ENCODE measurements at regions not wholly inside any gene's neighbourhood (a gene's known extent, or its start where the extent isn't known, plus 50 kb on each side); places are given as distances from the start of the nearest gene placed in this dataset.

- Histone ChIP-seq H3K27ac (ENCODE audit: low read depth, low read length) (peak overlapping the region; percentile 57; the same call in 1 of the 2 replicates), H3K4me2 (ENCODE audit: low read length) (peak overlapping the region; percentile 64), H2AFZ (ENCODE audit: low read depth, low read length, poor library complexity, severe bottlenecking) (peak overlapping the region; percentile 97), H3K36me3 (ENCODE audit: control insufficient read depth in 1 of 2, insufficient read depth in 2 of 2, low read length in 2 of 2) (no peaks in the 10 kb centered on the region), H3K27me3 (ENCODE audit: insufficient read depth, low read length) (no peaks in the 10 kb centered on the region), H3K9me2 (ENCODE audit: insufficient read depth) (no peaks in the 10 kb centered on the region; the same call in 1 of the 2 replicates), H3K9me3 (ENCODE audit: control insufficient read depth in 1 of 2, insufficient read depth in 1 of 2, low read depth in 1 of 2, low read length in 2 of 2) (no peaks in the 10 kb centered on the region; a peak in 1 of 4 replicates), H3K79me2 (ENCODE audit: insufficient read depth, low read length) (no peaks in the 10 kb centered on the region), H3K4me1 (ENCODE audit: control insufficient read depth in 1 of 2, insufficient read depth in 2 of 2, low read length in 2 of 2) (peaks cover 11 to 22% of the 10 kb centered on the region in 2 experiments), H3K4me3 (replicated peaks in 1 of 2; ENCODE audit: low read depth in 1 of 2, low read length in 2 of 2) (peak overlapping the region; percentile 4 to 42), H4K20me1 (ENCODE audit: insufficient read depth) (no peaks in the 10 kb centered on the region), H3K9ac (ENCODE audit: low read length) (peak overlapping the region; percentile 31)
- TF ChIP-seq ZNF274 (IDR thresholded peaks at IDR 0.05; ENCODE audit: low read depth, low read length) (no peak), YY1 (IDR thresholded peaks at IDR 0.05; ENCODE audit: extremely low read depth, insufficient replicate concordance, low read depth, low read length) (no peak), CEBPB (IDR thresholded peaks at IDR 0.05; ENCODE audit: low read depth) (peak; percentile 92), POLR2A (IDR thresholded peaks at IDR 0.05; ENCODE audit: borderline replicate concordance, extremely low read depth, insufficient read depth, insufficient read length) (no peak), JUND (IDR thresholded peaks at IDR 0.05) (peak; percentile 96), ELF1 (IDR thresholded peaks at IDR 0.05; ENCODE audit: borderline replicate concordance, low read depth) (no peak), ZFX (IDR thresholded peaks at IDR 0.05) (no peak), TCF7L2 (IDR thresholded peaks at IDR 0.05; ENCODE audit: borderline replicate concordance, extremely low read depth, insufficient read depth, insufficient read length) (no peak), SRF (IDR thresholded peaks at IDR 0.05; ENCODE audit: low read depth) (peak; percentile 58; the same call in 1 of the 2 replicates), EGR1 (IDR thresholded peaks at IDR 0.05; ENCODE audit: low read depth) (peak; percentile 41; the same call in 1 of the 2 replicates), FOSL1 (IDR thresholded peaks at IDR 0.05; ENCODE audit: low read depth) (peak; percentile 97), SP1 (IDR thresholded peaks at IDR 0.05; ENCODE audit: low read depth) (peak; percentile 86), EZH2phosphoT487 (IDR thresholded peaks at IDR 0.05; ENCODE audit: borderline replicate concordance) (no peak), CBX3 (IDR thresholded peaks at IDR 0.05; ENCODE audit: low read depth) (peak; percentile 84; the same call in 1 of the 2 replicates), POLR2AphosphoS5 (IDR thresholded peaks at IDR 0.05; ENCODE audit: low read depth, low read length) (peak; percentile 21; the same call in 1 of the 2 replicates), MAX (IDR thresholded peaks at IDR 0.05) (peak; percentile 38), SIN3A (IDR thresholded peaks at IDR 0.05; ENCODE audit: low read depth) (peak; percentile 46; the same call in 1 of the 2 replicates)
- TF ChIP-seq, protein P1, sequence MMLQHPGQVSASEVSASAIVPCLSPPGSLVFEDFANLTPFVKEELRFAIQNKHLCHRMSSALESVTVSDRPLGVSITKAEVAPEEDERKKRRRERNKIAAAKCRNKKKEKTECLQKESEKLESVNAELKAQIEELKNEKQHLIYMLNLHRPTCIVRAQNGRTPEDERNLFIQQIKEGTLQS (IDR thresholded peaks at IDR 0.05): peak; percentile 76
- TF ChIP-seq, protein P2, sequence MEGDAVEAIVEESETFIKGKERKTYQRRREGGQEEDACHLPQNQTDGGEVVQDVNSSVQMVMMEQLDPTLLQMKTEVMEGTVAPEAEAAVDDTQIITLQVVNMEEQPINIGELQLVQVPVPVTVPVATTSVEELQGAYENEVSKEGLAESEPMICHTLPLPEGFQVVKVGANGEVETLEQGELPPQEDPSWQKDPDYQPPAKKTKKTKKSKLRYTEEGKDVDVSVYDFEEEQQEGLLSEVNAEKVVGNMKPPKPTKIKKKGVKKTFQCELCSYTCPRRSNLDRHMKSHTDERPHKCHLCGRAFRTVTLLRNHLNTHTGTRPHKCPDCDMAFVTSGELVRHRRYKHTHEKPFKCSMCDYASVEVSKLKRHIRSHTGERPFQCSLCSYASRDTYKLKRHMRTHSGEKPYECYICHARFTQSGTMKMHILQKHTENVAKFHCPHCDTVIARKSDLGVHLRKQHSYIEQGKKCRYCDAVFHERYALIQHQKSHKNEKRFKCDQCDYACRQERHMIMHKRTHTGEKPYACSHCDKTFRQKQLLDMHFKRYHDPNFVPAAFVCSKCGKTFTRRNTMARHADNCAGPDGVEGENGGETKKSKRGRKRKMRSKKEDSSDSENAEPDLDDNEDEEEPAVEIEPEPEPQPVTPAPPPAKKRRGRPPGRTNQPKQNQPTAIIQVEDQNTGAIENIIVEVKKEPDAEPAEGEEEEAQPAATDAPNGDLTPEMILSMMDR (IDR thresholded peaks at IDR 0.05 in 2 of 3, conservative IDR thresholded peaks at IDR 0.05 in 1 of 3; ENCODE audit: borderline replicate concordance in 1 of 3, insufficient read depth in 1 of 3, low read depth in 2 of 3, low read length in 2 of 3): no peak
- TF ChIP-seq, protein P3, sequence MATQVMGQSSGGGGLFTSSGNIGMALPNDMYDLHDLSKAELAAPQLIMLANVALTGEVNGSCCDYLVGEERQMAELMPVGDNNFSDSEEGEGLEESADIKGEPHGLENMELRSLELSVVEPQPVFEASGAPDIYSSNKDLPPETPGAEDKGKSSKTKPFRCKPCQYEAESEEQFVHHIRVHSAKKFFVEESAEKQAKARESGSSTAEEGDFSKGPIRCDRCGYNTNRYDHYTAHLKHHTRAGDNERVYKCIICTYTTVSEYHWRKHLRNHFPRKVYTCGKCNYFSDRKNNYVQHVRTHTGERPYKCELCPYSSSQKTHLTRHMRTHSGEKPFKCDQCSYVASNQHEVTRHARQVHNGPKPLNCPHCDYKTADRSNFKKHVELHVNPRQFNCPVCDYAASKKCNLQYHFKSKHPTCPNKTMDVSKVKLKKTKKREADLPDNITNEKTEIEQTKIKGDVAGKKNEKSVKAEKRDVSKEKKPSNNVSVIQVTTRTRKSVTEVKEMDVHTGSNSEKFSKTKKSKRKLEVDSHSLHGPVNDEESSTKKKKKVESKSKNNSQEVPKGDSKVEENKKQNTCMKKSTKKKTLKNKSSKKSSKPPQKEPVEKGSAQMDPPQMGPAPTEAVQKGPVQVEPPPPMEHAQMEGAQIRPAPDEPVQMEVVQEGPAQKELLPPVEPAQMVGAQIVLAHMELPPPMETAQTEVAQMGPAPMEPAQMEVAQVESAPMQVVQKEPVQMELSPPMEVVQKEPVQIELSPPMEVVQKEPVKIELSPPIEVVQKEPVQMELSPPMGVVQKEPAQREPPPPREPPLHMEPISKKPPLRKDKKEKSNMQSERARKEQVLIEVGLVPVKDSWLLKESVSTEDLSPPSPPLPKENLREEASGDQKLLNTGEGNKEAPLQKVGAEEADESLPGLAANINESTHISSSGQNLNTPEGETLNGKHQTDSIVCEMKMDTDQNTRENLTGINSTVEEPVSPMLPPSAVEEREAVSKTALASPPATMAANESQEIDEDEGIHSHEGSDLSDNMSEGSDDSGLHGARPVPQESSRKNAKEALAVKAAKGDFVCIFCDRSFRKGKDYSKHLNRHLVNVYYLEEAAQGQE (IDR thresholded peaks at IDR 0.05; ENCODE audit: low read depth): no peak
- ATAC-seq: peak; percentile 81
- DNase-seq (ENCODE audit: low read depth, low spot score): peak; percentile 66
- CTCF ChIA-PET: no interaction called here
- intact Hi-C loops (cut with micrococcal nuclease): no loop called here
- RAD21 ChIA-PET (ENCODE audit: low non-redundant PET in 1 of 2, low total read pairs in 2 of 2, uncharacterized antibody in 2 of 2, unreplicated experiment in 2 of 2): no interaction called here
- no TSS peak for BruUV-seq (replicated peaks)
- POLR2A ChIA-PET: no interaction called here
Measured at GRCh38 chr12:58310809-58311622, 369.6 kb downstream of the ATP23 start.
